HTR-8/SVneo (cell line): ENCODE measurements at regions not wholly inside any gene's neighbourhood (a gene's known extent, or its start where the extent isn't known, plus 50 kb on each side); places are given as distances from the start of the nearest gene placed in this dataset.
"Not testable (repeated sequence)": the region's sequence is repeated elsewhere in the genome, so short reads cannot be mapped to it uniquely, and the experiment has no call there.

Experiments
- DNase-seq: peaks from one replicate; pipeline ENCODE4 v3.0.0; 2011; ENCODE audit warnings: low spot score, mixed read lengths; ENCODE audit not compliant: insufficient read length
- FAIRE-seq: peaks from 2 replicates; lab custom pipeline; 2011; peaks lifted over from hg19 to GRCh38; lab: Jason Lieb, UNC

- FAIRE-seq = no peak
Measured at GRCh38 chr10:52368725-52369124, 54.6 kb downstream of the DKK1 start.

GRCh38 chr10:52374207-52374606, 60.1 kb downstream of the DKK1 start:
- not testable (repeated sequence) for FAIRE-seq, DNase-seq

More at GRCh38 chr10:52368725-52369124, 54.6 kb downstream of the DKK1 start:
- no peak for DNase-seq

- FAIRE-seq (no peak), DNase-seq (no peak)
Measured at GRCh38 chr10:52376694-52377354, 62.7 kb downstream of the DKK1 start.

- FAIRE-seq (no peak), DNase-seq (no peak)
Measured at GRCh38 chr10:52378124-52378523, 64.0 kb downstream of the DKK1 start.

- DNase-seq (no peak), FAIRE-seq (no peak)
Measured at GRCh38 chr10:52379287-52379686, 65.2 kb downstream of the DKK1 start.

- no peak for DNase-seq
- no peak for FAIRE-seq
Measured at GRCh38 chr10:52383088-52383487, 69.0 kb downstream of the DKK1 start.

- FAIRE-seq (peak; percentile 77), DNase-seq (no peak)
Measured at GRCh38 chr10:52387744-52388143, 73.7 kb downstream of the DKK1 start.

GRCh38 chr10:52390388-52390787, 76.3 kb downstream of the DKK1 start:
- DNase-seq = no peak
- no peak for FAIRE-seq

GRCh38 chr10:52391927-52392602, 78.0 kb downstream of the DKK1 start:
- DNase-seq (no peak), FAIRE-seq (no peak)

- no peak for DNase-seq
- FAIRE-seq = no peak
Measured at GRCh38 chr10:52394246-52394645, 80.2 kb downstream of the DKK1 start.

- DNase-seq (no peak), FAIRE-seq (no peak)
Measured at GRCh38 chr10:52400562-52400961, 86.5 kb downstream of the DKK1 start.

GRCh38 chr10:52403801-52404200, 89.7 kb downstream of the DKK1 start:
- not testable (repeated sequence) for DNase-seq, FAIRE-seq

- FAIRE-seq = no peak
- DNase-seq = no peak
Measured at GRCh38 chr10:52409195-52409594, 95.1 kb downstream of the DKK1 start.

GRCh38 chr10:52409928-52410327, 95.8 kb downstream of the DKK1 start:
- DNase-seq = no peak
- no peak for FAIRE-seq

GRCh38 chr10:52410916-52411315, 96.8 kb downstream of the DKK1 start:
- DNase-seq (no peak), FAIRE-seq (no peak)

GRCh38 chr10:52419281-52419680, 105.2 kb downstream of the DKK1 start:
- FAIRE-seq (no peak), DNase-seq (no peak)

GRCh38 chr10:52420656-52421055, 106.6 kb downstream of the DKK1 start:
- peak; percentile 77 for FAIRE-seq
- peak; percentile 17 for DNase-seq

GRCh38 chr10:52423369-52423768, 109.3 kb downstream of the DKK1 start:
- DNase-seq = peak; percentile 20
- FAIRE-seq = no peak

- no peak for FAIRE-seq
- DNase-seq = no peak
Measured at GRCh38 chr10:52424341-52424740, 110.3 kb downstream of the DKK1 start.

GRCh38 chr10:52434734-52435133, 120.7 kb downstream of the DKK1 start:
- no peak for FAIRE-seq
- DNase-seq = no peak

GRCh38 chr10:52436664-52437063, 122.6 kb downstream of the DKK1 start:
- FAIRE-seq (no peak), DNase-seq (no peak)

- FAIRE-seq (no peak), DNase-seq (no peak)
Measured at GRCh38 chr10:52437205-52437646, 123.1 kb downstream of the DKK1 start.
